HL-60 (cell line): ENCODE measurements at regions not wholly inside any gene's neighbourhood (a gene's known extent, or its start where the extent isn't known, plus 50 kb on each side); places are given as distances from the start of the nearest gene placed in this dataset.

Source experiments
- CTCF ChIP-seq: IDR thresholded peaks from one replicate; pipeline ENCODE4 v1.5.1; 2011; ENCODE audit warnings: low read length, control low read depth, inconsistent platforms; ENCODE audit not compliant: insufficient read depth
- GABPA ChIP-seq: IDR thresholded peaks from 2 replicates; pipeline ENCODE4 v1.6.1; 2012; ENCODE audit warnings: low read depth
- POLR2AphosphoS5 ChIP-seq: IDR thresholded peaks from 2 replicates; pipeline ENCODE4 v1.6.1; 2012; ENCODE audit warnings: low read depth
- REST ChIP-seq: IDR thresholded peaks from 2 replicates; pipeline ENCODE4 v1.6.1; 2012; ENCODE audit warnings: low read depth; ENCODE audit not compliant: insufficient replicate concordance

GRCh38 chr13:30065181-30065580 lies 214.8 kb upstream of the UBL3 start:
- no peak for TF ChIP-seq CTCF
- TF ChIP-seq POLR2AphosphoS5, result no peak
- TF ChIP-seq GABPA, result no peak
- TF ChIP-seq REST, result no peak
